ENCODE measurements at regions not wholly inside any gene's neighbourhood (a gene's known extent, or its start where the extent isn't known, plus 50 kb on each side); places are given as distances from the start of the nearest gene placed in this dataset.
A peak's percentile ranks its signal among the peaks of the same experiment; 100 is the strongest.
"Not testable (repeated sequence)": the region's sequence is repeated elsewhere in the genome, so short reads cannot be mapped to it uniquely, and the experiment has no call there.

- intact Hi-C loops (cut with DNase I); H3K36me3 ChIP-seq (ENCODE audit: control insufficient read depth in 1 of 2, insufficient read depth in 2 of 2, low read length in 1 of 2); ATAC-seq (ENCODE audit: low FRiP score); H3K27ac ChIP-seq (ENCODE audit: low read depth in 1 of 2, low read length in 2 of 2); DNase-seq; H3K9me3 ChIP-seq (ENCODE audit: control insufficient read depth, low read length); H3K27me3 ChIP-seq (ENCODE audit: control insufficient read depth in 1 of 2, insufficient read depth in 2 of 2, low read length in 1 of 2); H3K4me3 ChIP-seq (ENCODE audit: low read length in 2 of 2); H3K4me1 ChIP-seq (ENCODE audit: control insufficient read depth in 1 of 2, insufficient read depth in 2 of 2, low read length in 2 of 2): not testable (repeated sequence)
- WGBS, 2 donors = 94% methylated on average over 8 of the region's 8 CpGs
Measured at GRCh38 chr4:78717712-78718111, 58.4 kb upstream of the BMP2K start.

DNA sequence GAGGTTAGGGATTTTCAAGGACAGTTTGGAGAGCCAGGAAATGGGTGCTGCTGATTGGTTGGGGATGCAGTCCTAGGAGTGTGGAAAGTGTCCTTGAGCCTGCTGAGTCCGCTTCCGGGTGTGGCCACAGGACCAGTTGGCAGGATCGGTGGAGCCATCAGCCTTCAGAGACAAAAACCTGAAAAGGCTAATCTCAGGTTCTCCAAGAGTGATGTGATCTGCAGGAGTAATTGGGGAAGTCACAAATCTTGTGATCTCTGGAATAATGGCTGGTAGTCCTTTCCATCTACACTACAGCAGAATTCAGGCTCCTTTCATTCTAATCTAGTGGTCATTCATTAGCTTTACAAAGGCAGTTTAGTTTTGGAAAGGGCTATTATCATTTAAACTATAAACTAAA is 55.9 kb upstream of the BMP2K start:
- no peak for DNase-seq
- no peaks in the 10 kb centered on the region for H3K36me3 ChIP-seq (ENCODE audit: control insufficient read depth in 1 of 2, insufficient read depth in 2 of 2, low read length in 1 of 2)
- H3K4me3 ChIP-seq (ENCODE audit: low read length in 2 of 2) = no peak overlapping the region
- 92 to 97% methylated on average over 3 of the region's 3 CpGs for WGBS, 2 donors
- H3K4me1 ChIP-seq (ENCODE audit: control insufficient read depth in 1 of 2, insufficient read depth in 2 of 2, low read length in 2 of 2) = no peaks in the 10 kb centered on the region
- no peaks in the 10 kb centered on the region for H3K9me3 ChIP-seq (ENCODE audit: control insufficient read depth, low read length)
- no peak overlapping the region for H3K27ac ChIP-seq (ENCODE audit: low read depth in 1 of 2, low read length in 2 of 2)
- no peaks in the 10 kb centered on the region for H3K27me3 ChIP-seq (ENCODE audit: control insufficient read depth in 1 of 2, insufficient read depth in 2 of 2, low read length in 1 of 2)
- intact Hi-C loops (cut with DNase I) = no loop called here
- no peak for ATAC-seq (ENCODE audit: low FRiP score)

DNA sequence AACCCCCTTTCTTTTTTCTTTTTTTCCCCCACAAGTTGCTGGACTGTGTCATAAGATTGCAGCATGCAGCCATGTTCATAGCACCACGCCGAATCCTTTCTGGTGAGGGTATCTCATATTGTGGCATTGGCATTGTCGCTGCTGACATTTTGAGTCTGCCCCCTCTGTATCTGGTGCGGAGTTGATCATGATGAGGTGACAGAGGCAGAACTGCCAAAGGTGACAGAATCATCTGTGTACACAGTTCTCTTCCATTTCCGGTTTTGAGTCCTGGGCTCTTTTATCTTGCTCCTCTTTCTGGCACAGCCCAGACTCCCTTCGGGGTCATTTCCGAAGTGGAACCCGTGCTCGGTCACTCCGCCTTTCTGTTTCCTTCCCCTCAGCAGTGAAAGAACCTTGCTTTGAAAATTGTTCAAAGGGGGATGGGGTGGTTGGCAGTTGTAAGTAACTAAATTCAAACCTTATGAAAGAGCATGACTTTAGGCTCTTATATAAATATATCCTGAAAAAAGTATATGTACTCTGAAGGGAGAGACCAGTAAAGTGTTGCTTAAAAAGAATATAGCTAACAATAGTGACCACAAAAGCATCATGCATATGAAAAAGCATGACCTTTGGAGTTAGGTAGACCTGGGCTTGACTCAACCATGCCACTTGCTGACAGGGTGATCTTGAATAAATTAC is 55.0 kb upstream of the BMP2K start:
- no peaks in the 10 kb centered on the region for H3K27me3 ChIP-seq (ENCODE audit: control insufficient read depth in 1 of 2, insufficient read depth in 2 of 2, low read length in 1 of 2)
- H3K4me1 ChIP-seq (ENCODE audit: control insufficient read depth in 1 of 2, insufficient read depth in 2 of 2, low read length in 2 of 2) = no peaks in the 10 kb centered on the region
- no peak for ATAC-seq (ENCODE audit: low FRiP score)
- H3K9me3 ChIP-seq (ENCODE audit: control insufficient read depth, low read length) = no peaks in the 10 kb centered on the region
- peak in 1 of 2 donors; percentile 61 for DNase-seq
- 84% methylated on average over 10 of the region's 10 CpGs for WGBS, 2 donors
- no peak overlapping the region for H3K27ac ChIP-seq (ENCODE audit: low read depth in 1 of 2, low read length in 2 of 2)
- no peaks in the 10 kb centered on the region for H3K36me3 ChIP-seq (ENCODE audit: control insufficient read depth in 1 of 2, insufficient read depth in 2 of 2, low read length in 1 of 2)
- no peak overlapping the region for H3K4me3 ChIP-seq (ENCODE audit: low read length in 2 of 2)
- intact Hi-C loops (cut with DNase I) = no loop called here

DNA sequence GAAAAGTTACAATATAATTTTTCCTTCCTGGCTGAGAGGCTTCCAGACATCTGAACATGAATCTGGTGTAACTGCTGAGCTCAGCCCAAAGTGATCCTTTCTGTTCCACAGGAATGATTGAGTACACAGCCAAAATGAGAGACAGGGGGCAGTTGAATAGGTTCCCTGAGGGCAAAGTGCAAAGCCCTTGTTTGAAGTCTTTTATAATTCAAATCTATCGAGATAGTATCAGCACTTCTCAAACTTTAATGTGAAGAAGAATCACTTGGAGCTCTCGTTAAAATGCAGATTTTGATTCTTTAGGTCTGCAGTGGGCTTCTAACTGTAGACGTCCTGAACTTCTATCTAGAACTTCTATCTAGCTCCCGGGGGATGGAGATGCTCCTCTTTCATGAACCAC is 54.4 kb upstream of the BMP2K start:
- ATAC-seq (ENCODE audit: low FRiP score) = no peak
- H3K4me3 ChIP-seq (ENCODE audit: low read length in 2 of 2) = no peak overlapping the region
- DNase-seq = no peak
- WGBS, 2 donors = 82% methylated on average over 4 of the region's 4 CpGs
- no peaks in the 10 kb centered on the region for H3K27me3 ChIP-seq (ENCODE audit: control insufficient read depth in 1 of 2, insufficient read depth in 2 of 2, low read length in 1 of 2)
- no peaks in the 10 kb centered on the region for H3K36me3 ChIP-seq (ENCODE audit: control insufficient read depth in 1 of 2, insufficient read depth in 2 of 2, low read length in 1 of 2)
- no peaks in the 10 kb centered on the region for H3K4me1 ChIP-seq (ENCODE audit: control insufficient read depth in 1 of 2, insufficient read depth in 2 of 2, low read length in 2 of 2)
- intact Hi-C loops (cut with DNase I) = no loop called here
- no peaks in the 10 kb centered on the region for H3K9me3 ChIP-seq (ENCODE audit: control insufficient read depth, low read length)
- no peak overlapping the region for H3K27ac ChIP-seq (ENCODE audit: low read depth in 1 of 2, low read length in 2 of 2)

DNA sequence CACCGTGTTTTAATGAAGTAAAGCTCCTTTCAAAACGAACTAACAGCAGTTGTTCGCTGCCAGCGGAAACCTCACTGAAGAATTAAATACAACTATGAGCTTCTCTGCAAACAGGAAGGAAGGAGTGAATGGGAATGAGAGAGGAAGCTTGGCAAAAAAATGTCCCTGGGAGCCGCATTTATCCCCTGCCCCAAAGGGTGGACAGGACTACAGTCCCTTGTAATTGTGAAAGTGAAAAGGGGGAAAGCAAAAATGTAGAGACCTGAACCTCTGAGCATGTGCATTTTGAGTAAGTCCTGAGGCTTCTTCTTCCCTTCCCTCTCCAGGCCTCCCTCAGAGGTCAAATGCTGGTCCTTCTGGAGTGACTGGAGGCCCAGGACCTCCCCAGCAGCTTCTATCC is 53.8 kb upstream of the BMP2K start:
- intact Hi-C loops (cut with DNase I) = no loop called here
- WGBS, 2 donors = 76 to 78% methylated on average over 5 of the region's 5 CpGs
- H3K27me3 ChIP-seq (ENCODE audit: control insufficient read depth in 1 of 2, insufficient read depth in 2 of 2, low read length in 1 of 2) = no peaks in the 10 kb centered on the region
- H3K36me3 ChIP-seq (ENCODE audit: control insufficient read depth in 1 of 2, insufficient read depth in 2 of 2, low read length in 1 of 2) = no peaks in the 10 kb centered on the region
- H3K4me1 ChIP-seq (ENCODE audit: control insufficient read depth in 1 of 2, insufficient read depth in 2 of 2, low read length in 2 of 2) = no peaks in the 10 kb centered on the region
- DNase-seq = no peak
- H3K9me3 ChIP-seq (ENCODE audit: control insufficient read depth, low read length) = no peaks in the 10 kb centered on the region
- H3K27ac ChIP-seq (ENCODE audit: low read depth in 1 of 2, low read length in 2 of 2) = no peak overlapping the region
- no peak overlapping the region for H3K4me3 ChIP-seq (ENCODE audit: low read length in 2 of 2)
- ATAC-seq (ENCODE audit: low FRiP score) = no peak

GRCh38 chr4:78722878-78723277 is 53.3 kb upstream of the BMP2K start:
- intact Hi-C loops (cut with DNase I) = no loop called here
- Histone ChIP-seq H3K4me3 (ENCODE audit: low read length in 2 of 2) (no peak overlapping the region), H3K27me3 (ENCODE audit: control insufficient read depth in 1 of 2, insufficient read depth in 2 of 2, low read length in 1 of 2) (no peaks in the 10 kb centered on the region), H3K9me3 (ENCODE audit: control insufficient read depth, low read length) (no peaks in the 10 kb centered on the region), H3K36me3 (ENCODE audit: control insufficient read depth in 1 of 2, insufficient read depth in 2 of 2, low read length in 1 of 2) (no peaks in the 10 kb centered on the region), H3K4me1 (ENCODE audit: control insufficient read depth in 1 of 2, insufficient read depth in 2 of 2, low read length in 2 of 2) (no peaks in the 10 kb centered on the region), H3K27ac (ENCODE audit: low read depth in 1 of 2, low read length in 2 of 2) (no peak overlapping the region)
- DNase-seq = no peak
- ATAC-seq (ENCODE audit: low FRiP score) = no peak
